ENCODE measurements at regions not wholly inside any gene's neighbourhood (a gene's known extent, or its start where the extent isn't known, plus 50 kb on each side); places are given as distances from the start of the nearest gene placed in this dataset.
A peak's percentile ranks its signal among the peaks of the same experiment; 100 is the strongest.
"Not testable (repeated sequence)": the region's sequence is repeated elsewhere in the genome, so short reads cannot be mapped to it uniquely, and the experiment has no call there.

DNA sequence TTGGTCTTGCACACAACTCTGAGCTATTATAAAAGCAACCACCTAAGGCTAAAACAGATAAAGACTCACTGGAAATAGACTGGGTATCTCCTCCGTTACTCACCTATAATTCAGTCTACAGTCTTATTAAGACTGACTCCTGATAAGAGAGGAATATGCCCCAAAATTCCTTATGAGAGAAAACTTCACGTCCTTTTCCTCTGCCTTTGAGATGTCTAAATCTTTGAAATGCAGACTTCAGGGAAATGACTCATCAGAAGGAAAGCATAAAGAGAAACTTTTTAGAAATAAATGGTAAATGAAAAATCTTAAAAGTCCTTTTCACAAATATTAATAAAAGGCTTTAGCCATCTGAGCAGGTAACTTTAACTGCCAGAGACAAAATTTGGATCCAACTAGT is 187.5 kb upstream of the RTL1 start:
- DNase-seq (ENCODE audit: low read depth), result no peak
- no peak overlapping the region for H3K4me3 ChIP-seq (ENCODE audit: low read depth, low read length)
- TF ChIP-seq, protein P1, sequence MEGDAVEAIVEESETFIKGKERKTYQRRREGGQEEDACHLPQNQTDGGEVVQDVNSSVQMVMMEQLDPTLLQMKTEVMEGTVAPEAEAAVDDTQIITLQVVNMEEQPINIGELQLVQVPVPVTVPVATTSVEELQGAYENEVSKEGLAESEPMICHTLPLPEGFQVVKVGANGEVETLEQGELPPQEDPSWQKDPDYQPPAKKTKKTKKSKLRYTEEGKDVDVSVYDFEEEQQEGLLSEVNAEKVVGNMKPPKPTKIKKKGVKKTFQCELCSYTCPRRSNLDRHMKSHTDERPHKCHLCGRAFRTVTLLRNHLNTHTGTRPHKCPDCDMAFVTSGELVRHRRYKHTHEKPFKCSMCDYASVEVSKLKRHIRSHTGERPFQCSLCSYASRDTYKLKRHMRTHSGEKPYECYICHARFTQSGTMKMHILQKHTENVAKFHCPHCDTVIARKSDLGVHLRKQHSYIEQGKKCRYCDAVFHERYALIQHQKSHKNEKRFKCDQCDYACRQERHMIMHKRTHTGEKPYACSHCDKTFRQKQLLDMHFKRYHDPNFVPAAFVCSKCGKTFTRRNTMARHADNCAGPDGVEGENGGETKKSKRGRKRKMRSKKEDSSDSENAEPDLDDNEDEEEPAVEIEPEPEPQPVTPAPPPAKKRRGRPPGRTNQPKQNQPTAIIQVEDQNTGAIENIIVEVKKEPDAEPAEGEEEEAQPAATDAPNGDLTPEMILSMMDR (conservative IDR thresholded peaks at IDR 0.05; ENCODE audit: low read depth, low read length), result no peak

DNA sequence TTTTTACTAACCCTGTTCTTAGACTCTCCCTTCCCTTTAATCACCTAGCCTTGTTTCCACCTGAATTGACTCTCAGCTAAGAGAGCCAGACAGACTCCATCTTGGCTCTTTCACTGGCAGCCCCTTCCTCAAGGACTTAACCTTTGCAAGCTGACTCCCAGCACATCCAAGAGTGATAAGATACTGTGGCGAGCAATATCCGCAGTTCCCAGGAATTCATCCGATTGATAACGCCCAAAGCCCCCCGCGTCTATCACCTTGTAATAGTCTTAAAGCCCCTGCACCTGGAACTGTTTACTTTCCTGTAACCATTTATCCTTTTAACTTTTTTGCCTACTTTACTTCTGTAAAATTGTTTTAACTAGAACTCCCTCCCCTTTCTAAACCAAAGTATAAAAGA is 191.4 kb upstream of the RTL1 start:
- H3K4me3 ChIP-seq (ENCODE audit: low read depth, low read length); DNase-seq (ENCODE audit: low read depth): not testable (repeated sequence)

DNA sequence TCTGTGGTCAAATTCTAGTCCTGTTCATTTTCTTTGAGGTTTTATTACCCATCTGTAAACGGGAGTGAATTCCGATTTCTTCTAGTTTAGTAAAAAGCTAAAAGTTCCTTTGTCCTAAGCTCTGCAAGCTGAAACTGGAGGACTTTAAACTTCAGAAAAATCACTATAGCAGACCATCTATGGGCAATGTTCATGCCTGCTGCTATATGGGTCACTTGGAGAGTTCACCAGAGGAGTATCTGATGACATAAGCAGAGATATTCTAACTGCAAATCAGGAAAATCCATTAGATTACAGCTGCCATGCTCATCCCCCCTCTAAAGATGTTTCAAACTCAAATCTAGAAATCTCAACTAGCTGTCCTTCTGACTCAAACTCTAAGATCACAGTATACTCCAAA is 193.0 kb upstream of the RTL1 start:
- TF ChIP-seq, protein P1 (conservative IDR thresholded peaks at IDR 0.05; ENCODE audit: low read depth, low read length), result no peak
- DNase-seq (ENCODE audit: low read depth), result no peak
- no peak overlapping the region for H3K4me3 ChIP-seq (ENCODE audit: low read depth, low read length)

DNA sequence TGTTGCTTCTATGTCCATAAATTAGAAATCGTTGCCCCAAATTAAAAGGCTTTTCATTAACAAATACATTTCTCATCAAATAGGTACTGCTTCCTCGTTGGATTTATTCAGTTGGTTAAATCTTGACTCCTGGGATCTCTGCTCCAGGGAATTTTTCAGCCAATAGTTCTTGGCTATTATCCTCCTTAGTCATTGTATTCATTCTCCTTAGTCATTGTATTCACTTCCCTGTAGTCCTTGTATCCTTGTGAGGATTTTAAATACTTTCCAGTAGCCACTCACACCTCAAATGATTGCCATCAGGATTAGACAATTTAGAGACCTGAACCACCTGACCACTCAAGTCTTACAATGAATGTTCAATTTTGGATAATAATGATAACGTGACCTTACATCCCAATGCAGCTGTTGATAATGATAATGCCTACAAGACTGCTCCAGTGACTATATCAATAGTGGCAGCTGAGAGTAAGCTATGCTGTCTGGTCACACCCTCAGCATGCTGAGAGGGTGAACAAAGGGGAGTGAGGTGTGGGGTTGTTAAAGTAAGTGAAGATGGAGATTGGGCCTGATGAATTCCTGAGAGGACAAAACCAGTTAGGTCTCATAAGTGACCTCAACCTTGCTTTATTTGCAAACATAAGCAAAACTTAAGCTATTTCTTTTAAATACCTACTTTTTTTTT is 193.7 kb upstream of the RTL1 start:
- no peak overlapping the region for H3K4me3 ChIP-seq (ENCODE audit: low read depth, low read length)
- no peak for DNase-seq (ENCODE audit: low read depth)
- TF ChIP-seq, protein P1 (conservative IDR thresholded peaks at IDR 0.05; ENCODE audit: low read depth, low read length), result no peak

DNA sequence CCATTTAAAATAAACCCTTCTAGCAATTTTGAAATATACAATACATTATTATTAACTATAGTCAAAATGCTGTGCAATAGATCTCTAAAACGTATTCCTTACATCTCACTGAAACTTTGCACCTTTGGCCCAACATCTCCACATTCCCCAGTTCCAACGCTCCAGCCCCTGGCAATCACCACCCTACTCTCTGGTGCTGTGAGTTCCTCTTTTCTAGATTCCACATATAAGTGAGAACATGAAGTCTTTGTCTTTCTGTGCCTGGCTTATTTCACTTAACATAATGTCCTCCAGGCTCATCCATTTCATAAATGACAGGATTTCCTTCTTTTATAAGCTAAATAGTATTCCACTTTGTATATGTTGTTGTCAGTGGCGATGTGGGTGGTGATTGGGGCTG is 194.7 kb upstream of the RTL1 start:
- no peak for DNase-seq (ENCODE audit: low read depth)
- H3K4me3 ChIP-seq (ENCODE audit: low read depth, low read length), result no peak overlapping the region
- TF ChIP-seq, protein P1 (conservative IDR thresholded peaks at IDR 0.05; ENCODE audit: low read depth, low read length), result no peak

DNA sequence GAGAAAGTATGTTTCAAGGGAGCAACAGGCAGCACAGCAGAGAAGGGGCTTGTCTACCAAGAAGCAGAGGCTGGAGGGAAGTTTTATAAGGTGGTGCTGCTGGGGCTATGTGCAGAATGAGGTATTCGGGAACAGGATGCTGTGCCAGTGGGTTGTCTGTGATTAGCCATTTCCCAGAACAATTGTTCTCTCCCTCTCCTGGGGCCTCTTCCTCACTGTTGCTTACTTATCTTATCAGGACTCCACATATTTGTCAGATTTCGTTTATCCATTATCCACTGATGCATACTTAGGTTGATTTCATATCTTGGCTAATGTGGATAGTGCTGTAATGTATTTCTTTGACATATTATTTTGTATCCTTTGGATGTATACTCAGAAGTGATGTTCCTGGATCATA is 195.1 kb upstream of the RTL1 start:
- DNase-seq (ENCODE audit: low read depth), result peak; percentile 27
- TF ChIP-seq, protein P1 (conservative IDR thresholded peaks at IDR 0.05; ENCODE audit: low read depth, low read length), result no peak
- H3K4me3 ChIP-seq (ENCODE audit: low read depth, low read length), result no peak overlapping the region

DNA sequence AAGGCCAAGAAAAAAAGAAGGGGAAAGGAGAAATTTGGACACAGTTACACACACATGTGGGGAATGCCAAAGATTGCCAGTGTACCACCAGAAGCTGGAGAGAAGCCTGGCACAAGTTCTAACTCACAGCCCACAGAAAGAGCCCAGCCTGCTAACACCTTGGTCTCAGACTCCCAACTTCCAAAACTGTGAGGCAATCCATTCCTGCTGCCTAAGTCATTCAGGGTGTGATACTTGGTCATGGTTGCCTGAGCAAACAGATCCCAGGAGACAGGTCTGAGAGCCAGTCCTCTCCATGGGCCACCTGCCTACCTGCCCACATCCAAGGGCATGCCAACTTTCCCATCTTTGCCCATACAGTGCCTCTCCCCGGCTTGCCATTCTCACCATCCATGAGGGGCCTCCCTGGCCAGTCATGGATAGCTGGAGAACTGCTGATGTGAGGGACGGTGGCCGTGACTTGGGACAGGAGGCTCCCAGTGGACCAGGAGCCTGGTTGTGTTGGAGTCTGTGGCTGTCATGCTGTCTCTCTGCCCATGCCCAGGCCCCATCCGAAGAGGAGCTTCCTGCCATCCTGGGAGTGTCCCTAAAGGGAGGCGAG is 198.0 kb upstream of the RTL1 start:
- TF ChIP-seq, protein P1 (conservative IDR thresholded peaks at IDR 0.05; ENCODE audit: low read depth, low read length), result no peak
- no peak for DNase-seq (ENCODE audit: low read depth)
- no peak overlapping the region for H3K4me3 ChIP-seq (ENCODE audit: low read depth, low read length)

Data from choroid plexus epithelial cell (primary cell).